HL-60 (cell line): ENCODE measurements at regions not wholly inside any gene's neighbourhood (a gene's known extent, or its start where the extent isn't known, plus 50 kb on each side); places are given as distances from the start of the nearest gene placed in this dataset.

Source experiments
- CTCF ChIP-seq: IDR thresholded peaks from one replicate; pipeline ENCODE4 v1.5.1; 2011; ENCODE audit warnings: low read length, control low read depth, inconsistent platforms; ENCODE audit not compliant: insufficient read depth
- POLR2AphosphoS5 ChIP-seq: IDR thresholded peaks from 2 replicates; pipeline ENCODE4 v1.6.1; 2012; ENCODE audit warnings: low read depth

GRCh38 chr3:72452745-72453144 lies 395.5 kb downstream of the SHQ1 start:
- TF ChIP-seq CTCF, result no peak
- no peak for TF ChIP-seq POLR2AphosphoS5
